Stimulated activated CD4-positive, alpha-beta T cell treated with anti-CD3 and anti-CD28 coated beads, Interleukin-12 subunit alpha, Interleukin-12 subunit beta, amount 100 ng/mL, for 24 hours (primary cell): ENCODE measurements at regions not wholly inside any gene's neighbourhood (a gene's known extent, or its start where the extent isn't known, plus 50 kb on each side); places are given as distances from the start of the nearest gene placed in this dataset.
"Not testable (repeated sequence)": the region's sequence is repeated elsewhere in the genome, so short reads cannot be mapped to it uniquely, and the experiment has no call there.

Experiments used
- DNase-seq, 2 experiments: peaks; one replicate each; pipeline ENCODE4 v3.0.0-alpha.2; 2020; ENCODE audit warnings: low read depth in 2 of 2

DNA sequence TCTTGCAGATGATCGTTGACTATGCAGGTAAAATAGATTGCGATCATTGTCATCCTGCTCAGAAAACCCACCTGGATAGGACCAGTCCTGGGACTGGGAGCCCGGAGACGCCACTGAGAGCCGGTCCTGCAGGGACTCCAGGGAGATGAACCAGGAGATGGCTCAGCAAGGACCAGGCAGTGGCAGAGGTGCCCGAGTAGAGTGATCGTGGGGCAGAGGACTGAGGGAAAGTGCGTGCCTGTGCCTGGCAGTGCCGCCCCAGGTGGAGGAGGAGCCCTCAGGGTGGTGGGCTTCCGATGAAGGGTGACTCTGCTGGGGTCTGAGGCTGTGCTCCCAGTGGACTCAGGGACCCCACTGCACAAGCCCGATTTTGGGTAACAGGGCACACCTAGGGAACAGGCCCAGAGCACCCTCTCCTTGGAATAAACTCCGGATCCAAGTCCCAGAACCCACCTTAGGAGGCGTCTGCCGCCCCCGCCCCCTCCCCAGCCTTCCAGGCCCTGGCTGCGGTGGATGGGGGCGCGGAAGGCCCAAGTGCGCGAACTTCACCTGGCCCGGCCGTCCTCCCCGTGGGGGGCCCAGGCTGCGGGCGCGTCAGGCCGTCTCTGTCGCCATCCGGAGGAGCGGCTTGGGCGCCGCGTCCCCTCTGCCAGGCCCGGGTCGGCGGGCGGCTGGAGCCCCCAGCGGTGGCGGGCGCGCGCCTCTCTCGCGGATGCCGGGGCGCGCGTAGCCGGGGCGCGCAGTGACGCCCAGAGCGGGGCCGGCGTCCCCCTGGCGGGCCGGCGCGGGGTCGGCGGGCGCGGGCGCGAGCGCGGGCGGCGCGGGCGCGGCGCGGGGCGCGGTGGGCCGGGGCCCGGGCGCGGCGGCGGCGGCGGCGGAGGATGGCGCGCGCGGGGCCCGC, 1338.8 kb downstream of the BRD1 start:
- no peak for DNase-seq

DNA sequence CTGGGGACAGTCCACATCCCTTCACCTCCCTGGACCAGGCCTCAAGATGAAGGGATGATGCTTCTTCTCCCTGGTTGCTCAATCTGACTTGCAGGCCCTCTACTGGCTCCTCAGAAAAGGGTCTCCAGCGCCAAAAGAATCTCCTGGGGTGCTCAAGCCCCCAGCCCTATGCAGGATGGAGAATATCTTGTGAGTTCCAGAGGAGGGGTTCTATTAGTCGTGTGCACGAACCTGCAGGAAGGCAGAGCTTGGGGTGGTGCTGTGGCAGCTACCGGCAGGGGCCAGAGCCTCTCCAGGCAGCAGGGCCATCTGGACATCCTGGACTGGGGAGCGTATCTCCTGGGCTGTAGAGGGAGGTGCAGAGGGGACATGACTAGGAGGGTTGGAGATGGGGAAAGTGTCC, 1339.5 kb downstream of the BRD1 start:
- DNase-seq, result no peak

GRCh38 chr22:48486558-48486957, 1341.1 kb downstream of the BRD1 start:
- no peak for DNase-seq

DNA sequence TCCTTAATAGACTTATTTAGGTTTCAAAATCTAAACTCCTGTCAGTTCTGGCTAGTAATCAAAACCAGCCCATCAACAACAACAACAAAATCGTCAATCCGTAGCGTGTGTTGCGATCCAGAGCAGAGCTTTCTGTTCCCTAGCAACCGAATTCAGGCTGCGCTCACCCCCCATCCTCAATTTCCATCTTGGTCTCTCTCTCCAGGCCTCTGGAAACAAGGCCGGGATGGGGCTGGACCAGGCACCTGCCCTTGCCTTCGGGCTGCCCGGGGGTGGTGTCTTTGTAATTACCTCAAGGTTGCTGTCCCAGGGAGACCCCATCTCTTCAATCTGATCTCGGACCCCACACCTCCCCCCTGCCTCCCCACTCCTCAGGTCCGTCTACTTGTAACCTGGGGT, 1341.5 kb downstream of the BRD1 start:
- no peak for DNase-seq

DNA sequence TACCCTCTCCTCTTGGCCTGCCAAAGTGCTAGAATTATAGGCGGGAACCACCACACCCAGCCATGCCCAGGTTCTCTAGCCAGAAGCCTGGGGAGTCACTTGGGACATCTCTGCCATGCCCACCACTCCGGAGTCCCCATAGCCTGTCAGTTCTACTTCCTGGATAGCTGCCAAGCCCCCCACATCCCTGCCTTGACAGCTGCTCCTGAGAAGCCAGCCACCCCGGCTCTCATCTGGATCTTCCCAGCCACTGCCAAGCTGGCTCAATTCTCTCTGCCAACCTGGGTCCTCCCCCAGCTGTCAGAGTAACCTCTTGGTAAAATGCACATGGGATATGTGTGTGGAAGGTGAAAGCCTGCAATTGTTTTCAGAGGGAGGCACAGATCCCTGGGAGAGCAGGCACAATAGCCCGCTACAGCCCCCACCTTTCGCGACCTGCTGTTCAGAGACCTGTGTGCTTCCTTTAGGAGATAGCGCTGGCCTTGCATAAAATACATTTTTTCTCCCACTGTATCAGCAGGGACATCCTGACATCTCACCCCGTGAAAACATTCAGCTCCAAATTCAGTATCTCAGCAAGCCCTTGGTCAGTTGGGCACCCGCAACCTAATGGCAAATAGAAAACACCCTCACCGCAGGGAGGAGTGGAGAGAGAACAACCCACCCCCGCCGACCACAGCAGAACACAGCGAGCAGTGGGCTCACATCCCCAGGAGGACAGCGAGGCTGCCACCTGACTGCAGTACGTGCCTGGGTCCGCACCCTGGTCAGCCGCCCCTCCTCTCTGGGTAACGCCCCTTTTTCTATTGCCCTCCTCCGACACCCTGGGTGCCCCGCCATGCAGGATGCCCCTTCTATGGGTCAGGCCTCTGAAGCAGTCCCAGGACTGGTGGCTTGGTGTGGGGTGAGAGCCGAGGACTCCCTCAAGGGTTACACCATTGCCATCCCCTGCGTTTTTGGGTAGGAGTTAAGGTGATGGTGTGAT, 1342.2 kb downstream of the BRD1 start:
- DNase-seq, result no peak

DNA sequence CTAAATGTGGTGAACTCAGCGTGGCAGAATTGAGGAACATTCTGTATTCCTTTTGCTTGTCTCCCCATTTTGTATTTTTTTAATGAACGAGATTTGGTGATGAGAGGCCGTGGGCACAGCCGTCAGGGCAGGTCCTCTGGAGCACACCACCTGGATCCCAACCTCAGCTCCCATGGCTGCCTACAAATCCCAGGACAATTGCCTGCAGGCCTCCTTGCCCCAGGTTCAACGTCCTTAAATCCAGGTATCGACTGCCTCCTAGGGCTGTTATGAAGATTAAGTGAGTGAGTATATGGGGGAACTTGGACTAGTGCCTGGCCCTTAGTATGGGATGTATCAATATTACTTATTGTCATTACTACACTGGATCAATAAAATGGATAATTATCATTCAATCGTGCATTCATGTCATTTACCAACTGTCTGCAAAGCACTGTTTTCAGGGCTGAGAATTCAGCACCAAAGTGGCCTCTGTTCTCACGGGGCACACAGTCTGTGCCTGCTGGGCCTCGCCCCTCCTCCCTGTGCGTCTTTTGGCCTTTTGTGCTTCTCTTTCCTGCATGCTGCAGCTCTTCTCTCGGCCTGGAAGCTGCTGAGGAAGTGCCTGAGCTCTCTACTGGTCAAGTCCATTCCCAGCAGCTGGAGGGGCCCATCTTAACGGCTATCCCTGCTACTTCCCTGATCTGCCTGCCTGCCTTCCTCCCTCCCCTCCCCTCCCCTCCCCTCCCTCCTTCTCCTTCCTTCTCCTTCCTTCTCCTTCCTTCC, 1343.7 kb downstream of the BRD1 start:
- DNase-seq, result no peak

DNA sequence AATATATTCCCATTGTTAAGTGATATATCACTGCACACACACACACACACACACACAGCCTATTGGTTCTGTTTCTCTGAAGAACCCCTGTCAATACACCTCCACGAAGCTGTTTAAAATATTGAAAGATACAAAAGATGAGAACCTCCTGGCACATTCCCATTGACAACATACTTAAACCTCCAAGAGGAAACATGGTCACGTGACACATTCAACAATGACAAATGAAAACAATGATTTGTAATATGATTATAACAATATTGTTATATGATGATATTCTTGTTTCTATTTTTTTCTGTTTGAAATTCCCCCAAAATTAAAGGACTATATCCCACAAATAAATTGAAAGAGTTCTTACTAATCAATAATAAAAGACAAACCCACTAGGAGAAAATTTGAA, 1344.9 kb downstream of the BRD1 start:
- no peak for DNase-seq

DNA sequence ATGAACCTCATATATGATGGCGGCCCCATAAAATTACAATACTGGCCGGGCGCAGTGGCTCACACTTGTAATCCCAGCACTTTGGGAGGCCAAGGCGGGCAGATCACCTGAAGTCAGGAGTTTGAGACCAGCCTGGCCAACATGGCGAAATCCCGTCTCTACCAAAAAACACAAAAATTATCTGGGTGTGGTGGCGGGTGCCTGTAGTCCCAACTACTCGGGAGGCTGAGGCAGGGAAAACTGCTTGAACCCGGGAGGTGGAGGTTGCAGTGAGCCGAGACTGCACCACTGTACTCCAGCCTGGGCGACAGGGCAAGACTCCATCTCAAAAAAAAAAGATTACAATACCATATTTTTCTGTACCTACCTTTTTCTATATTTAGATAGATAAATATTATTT, 1345.5 kb downstream of the BRD1 start:
- not testable (repeated sequence) for DNase-seq

DNA sequence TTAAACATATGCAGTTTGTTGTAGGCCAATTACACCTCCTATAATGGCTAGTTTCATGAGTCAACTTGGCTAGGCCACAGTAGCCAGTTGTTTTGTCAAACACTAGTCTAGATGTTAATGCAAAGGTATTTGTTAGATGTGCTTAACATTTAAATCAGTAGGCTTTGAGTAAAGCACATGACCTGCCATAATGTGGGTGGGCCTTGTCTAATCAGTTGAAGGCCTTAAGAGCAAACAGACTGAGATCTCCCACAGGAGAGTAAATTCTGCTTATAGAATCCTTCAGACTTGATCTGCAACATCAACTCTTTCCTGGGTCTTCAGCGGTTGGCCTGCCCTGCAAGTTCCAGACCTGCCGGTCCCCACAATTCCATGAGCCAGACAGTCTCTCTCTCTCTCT, 1345.9 kb downstream of the BRD1 start:
- no peak for DNase-seq

DNA sequence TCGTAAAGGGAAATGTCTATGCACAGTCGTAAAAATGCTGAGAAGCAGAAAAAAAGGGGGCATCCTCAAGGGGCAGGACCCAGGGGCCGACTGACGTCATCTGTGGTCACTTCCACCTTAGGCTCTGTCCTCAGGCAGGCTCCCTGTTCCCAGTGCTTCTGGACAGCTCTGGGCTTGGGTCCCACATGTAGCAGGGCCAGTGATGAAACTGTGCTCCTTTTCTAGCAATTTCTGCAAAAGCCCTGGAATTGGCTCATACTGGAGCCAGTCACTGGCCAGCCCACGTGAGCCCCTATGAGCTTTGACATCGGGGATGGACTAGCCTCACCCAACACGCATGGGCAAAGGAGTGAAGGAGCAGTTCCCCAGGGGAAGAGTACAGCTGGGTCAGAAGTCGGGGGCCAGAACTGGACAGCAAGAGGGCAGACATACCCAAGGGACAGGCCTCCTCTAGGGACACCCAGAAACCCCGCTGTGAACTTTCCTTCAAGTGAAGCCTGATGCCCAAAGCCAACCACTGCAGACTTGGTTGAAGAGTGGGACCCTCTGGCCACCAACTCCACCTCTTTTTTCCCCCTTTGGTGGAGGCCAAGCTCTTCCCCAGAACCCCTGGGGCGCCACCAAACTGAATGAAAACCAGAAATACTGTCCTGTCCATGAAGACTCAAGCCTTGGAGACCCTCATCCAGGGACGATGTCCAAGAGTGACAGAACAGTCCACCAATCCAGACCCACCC, 1349.0 kb downstream of the BRD1 start:
- no peak for DNase-seq

DNA sequence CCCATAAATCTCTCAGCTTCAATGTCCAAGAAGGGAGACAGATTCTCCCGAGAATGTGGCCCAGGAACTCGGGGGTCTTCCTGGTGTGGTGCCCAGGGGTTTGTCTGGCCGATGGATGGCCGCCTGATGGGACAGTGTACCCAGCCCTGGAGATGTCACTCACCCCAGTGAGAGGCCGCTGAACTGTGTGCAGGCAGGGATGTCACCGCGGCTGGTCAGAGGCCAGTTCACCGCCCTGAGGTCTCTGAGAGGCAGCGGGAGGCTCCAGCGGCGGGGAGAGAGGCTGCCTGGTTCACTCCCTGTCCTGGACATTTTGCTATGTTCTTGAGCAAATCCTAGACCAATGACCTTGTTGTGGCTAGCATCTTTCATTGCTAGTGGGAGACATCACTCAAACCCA, 1349.5 kb downstream of the BRD1 start:
- DNase-seq, result no peak

DNA sequence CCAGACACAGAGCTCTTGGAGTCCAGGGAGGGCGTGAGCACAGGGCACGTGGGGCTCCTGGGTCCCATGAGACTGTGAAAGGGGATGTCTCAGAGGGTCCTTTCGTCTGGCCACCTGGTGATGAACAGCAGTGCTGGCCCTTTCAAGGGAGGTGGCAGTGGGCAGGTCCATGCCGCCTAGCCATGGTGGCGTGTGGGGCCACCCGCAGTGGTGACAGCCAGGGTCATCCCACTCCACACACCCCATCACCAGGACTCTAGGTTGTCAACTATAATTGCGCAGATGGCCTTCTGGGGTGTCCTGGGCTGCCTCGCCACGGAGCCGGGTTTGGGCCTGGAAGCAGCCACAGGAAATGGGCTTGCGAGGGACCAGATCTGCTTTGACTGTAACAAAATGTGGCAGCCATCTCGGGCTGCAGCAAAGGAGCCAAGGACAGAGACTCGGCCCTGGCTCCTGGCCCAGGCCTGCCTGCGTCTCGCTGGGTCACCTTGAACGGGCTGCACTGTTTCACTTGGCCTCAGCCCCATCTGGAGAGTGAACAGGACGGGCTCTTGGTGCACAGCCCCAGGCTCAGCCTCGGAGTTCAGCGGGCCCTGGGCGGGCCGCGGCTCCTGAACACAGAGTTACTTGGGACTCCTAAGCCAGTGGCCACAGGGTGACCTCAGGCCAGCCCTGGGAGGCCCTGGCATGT, 1350.5 kb downstream of the BRD1 start:
- no peak for DNase-seq

GRCh38 chr22:48476577-48476976, 1351.1 kb downstream of the BRD1 start:
- DNase-seq, result no peak

DNA sequence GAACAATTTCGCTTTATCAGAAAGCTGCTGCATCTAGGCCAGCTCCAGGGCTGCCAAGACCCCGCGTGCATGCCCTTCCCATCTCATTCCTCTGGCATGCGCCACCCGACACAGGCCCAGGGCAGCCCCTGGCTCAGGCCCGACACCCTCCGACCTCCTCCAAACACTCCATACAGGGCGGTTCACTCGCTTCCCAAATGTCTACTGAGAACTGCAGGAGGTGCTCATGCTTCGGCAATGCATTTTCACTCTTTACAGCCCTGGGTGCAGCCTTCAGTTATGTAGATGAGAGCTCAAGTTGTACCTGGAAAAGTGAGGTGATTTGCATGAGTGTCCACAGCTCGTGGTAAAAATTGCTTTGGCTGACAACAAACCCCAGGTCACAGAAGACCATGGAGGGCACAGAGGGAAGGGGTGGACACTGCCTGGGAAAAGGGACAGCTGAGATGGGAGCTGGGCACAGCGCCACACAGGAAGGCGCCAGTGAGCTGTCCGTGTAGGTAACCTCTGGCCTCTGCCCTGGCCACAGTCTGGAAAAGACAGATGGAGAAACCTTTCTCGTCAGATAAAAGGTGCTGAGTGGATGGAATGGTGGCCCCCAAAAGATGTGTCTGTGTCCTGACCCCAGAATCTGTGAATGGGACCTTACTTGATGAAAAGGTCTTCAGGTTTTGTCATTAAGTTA, 1351.9 kb downstream of the BRD1 start:
- no peak for DNase-seq

DNA sequence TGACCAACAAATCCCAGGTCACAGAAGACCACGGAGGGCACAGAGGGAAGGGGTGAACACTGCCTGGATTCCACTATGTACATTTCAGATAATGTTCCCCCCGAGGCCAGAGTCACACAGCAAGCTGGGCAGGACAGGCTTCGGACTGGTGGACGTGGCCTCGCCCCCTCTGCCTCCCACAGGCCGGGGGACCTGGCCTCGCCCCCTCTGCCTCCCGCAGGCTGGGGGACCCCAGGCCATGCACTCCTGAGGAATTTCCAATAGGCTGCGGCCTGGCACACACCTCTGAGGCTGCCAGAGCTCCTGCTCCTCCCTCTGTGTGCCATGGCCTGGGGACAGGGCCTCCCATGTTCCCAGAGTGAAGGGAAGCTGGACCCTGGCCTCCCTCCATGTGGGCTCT, 1352.8 kb downstream of the BRD1 start:
- no peak for DNase-seq

GRCh38 chr22:48473202-48473601, 1354.5 kb downstream of the BRD1 start:
- no peak for DNase-seq

DNA sequence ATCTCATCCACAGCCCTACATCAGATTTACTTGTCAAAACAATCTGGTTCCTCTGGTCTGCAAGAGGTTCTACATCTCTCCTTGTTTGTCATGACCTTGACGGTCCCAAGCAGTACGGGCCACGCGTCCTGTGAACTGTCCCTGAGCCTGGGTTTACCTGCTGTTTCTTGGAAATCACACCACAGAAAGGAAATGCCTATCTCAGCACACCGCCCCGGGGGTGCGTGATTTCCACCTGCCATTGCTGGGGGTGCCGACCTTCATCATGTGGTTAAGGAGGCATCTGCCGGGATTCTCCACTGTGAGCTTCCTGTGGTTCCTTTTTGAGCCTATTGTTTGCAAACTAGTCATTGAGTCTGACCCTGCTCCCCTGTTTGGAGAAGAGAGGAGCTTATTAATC, 1363.4 kb downstream of the BRD1 start:
- DNase-seq, result no peak

DNA sequence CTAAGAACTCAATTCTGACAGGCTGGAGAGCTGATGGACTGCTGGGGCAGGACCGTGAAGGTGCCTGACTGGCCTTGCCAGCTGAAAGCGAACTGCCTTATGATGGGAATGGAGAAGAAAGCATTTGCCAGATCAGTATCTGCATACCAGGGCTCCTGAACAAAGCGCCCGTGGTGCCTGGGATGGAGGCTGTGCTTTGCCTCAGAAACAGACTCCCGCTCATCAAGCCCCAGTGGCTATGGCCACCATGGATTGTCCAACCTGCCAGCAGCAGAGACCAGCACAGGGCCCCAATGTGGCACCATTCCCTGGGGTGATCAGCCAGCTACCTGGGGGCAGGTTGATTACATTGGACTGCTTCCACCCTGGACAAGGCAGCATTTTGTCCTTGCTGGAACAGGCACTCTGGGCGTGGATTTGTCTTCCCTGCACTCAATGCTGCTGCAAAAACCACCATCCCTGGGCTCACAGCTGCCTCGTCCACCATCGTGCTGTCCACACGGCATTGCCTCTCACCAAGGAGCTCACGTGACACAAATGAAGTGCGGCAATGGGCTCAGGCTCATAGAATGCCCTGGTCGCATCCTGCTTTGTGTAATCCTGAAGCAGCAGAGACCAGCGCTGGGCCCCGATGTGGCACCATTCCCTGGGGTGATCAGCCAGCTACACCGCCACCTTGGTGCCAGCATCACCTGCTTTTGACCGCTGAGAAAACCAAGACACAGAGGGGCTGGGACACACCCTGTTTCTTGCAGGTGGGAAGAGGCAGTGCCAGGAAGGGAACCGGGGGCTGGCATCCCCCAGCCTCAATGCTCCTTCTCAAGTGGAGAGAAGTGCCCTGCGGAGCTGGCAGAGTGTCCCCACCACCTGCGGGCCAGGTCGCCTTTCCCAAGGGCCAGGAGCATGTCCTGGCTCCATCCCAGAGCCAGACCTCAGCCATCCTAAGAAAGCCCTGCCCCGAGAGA, 1367.5 kb downstream of the BRD1 start:
- DNase-seq, result no peak

- DNase-seq, result no peak
Measured at GRCh38 chr22:48459259-48459658, 1368.4 kb downstream of the BRD1 start.
